ENCODE measurements at regions not wholly inside any gene's neighbourhood (a gene's known extent, or its start where the extent isn't known, plus 50 kb on each side); places are given as distances from the start of the nearest gene placed in this dataset.

- Mint-ChIP-seq H3K4me1 (no peaks in the 10 kb centered on the region), H3K27ac (no peak overlapping the region), H3K4me3 (no peak overlapping the region), H3K27me3 (peaks cover 3% of the 10 kb centered on the region), H3K9me3 (no peaks in the 10 kb centered on the region), H3K36me3 (ENCODE audit: low read depth) (no peaks in the 10 kb centered on the region)
- CTCF ChIA-PET: no interaction called here
- POLR2A ChIA-PET: no interaction called here
- no peak for DNase-seq
- no peak for ATAC-seq (ENCODE audit: low read depth)
- no peak for TF ChIP-seq CTCF (IDR thresholded peaks at IDR 0.05)
- intact Hi-C loops (cut with micrococcal nuclease): no loop called here
Observed at GRCh38 chr11:122193457-122193856, 77.4 kb upstream of the BLID start.

- Mint-ChIP-seq H3K4me3 (no peak overlapping the region), H3K4me1 (no peaks in the 10 kb centered on the region), H3K9me3 (no peaks in the 10 kb centered on the region), H3K27me3 (peaks cover 2% of the 10 kb centered on the region), H3K36me3 (ENCODE audit: low read depth) (no peaks in the 10 kb centered on the region), H3K27ac (no peak overlapping the region)
- POLR2A ChIA-PET: no interaction called here
- intact Hi-C loops (cut with micrococcal nuclease): no loop called here
- ATAC-seq (ENCODE audit: low read depth): no peak
- CTCF ChIA-PET: no interaction called here
- no peak for TF ChIP-seq CTCF (IDR thresholded peaks at IDR 0.05)
- DNase-seq: no peak
Observed at GRCh38 chr11:122192634-122193255, 76.7 kb upstream of the BLID start.

- no peak for TF ChIP-seq CTCF (IDR thresholded peaks at IDR 0.05)
- intact Hi-C loops (cut with micrococcal nuclease): no loop called here
- ChIA-PET CTCF (no interaction called here), POLR2A (no interaction called here)
- H3K9me3 Mint-ChIP-seq: no peaks in the 10 kb centered on the region
- no peaks in the 10 kb centered on the region for H3K4me1 Mint-ChIP-seq
- H3K36me3 Mint-ChIP-seq (ENCODE audit: low read depth): no peaks in the 10 kb centered on the region
- no peak overlapping the region for H3K4me3 Mint-ChIP-seq
- DNase-seq (no peak), ATAC-seq (ENCODE audit: low read depth) (no peak)
- H3K27ac Mint-ChIP-seq: no peak overlapping the region
- H3K27me3 Mint-ChIP-seq: peaks cover 2% of the 10 kb centered on the region
Observed at GRCh38 chr11:122190768-122191167, 74.8 kb upstream of the BLID start.

- DNase-seq: no peak
- ATAC-seq (ENCODE audit: low read depth): no peak
- CTCF ChIA-PET: interaction anchor here (0.6 kb wide), 1 partner anchor 1065 kb away, joined by 3 read pairs; no protein-coding TSS in a partner anchor
- Mint-ChIP-seq H3K27me3 (peaks cover 2% of the 10 kb centered on the region), H3K9me3 (no peaks in the 10 kb centered on the region), H3K36me3 (ENCODE audit: low read depth) (no peaks in the 10 kb centered on the region), H3K4me1 (no peaks in the 10 kb centered on the region), H3K27ac (no peak overlapping the region), H3K4me3 (no peak overlapping the region)
- intact Hi-C loops (cut with micrococcal nuclease): no loop called here
- POLR2A ChIA-PET: no interaction called here
- TF ChIP-seq CTCF (IDR thresholded peaks at IDR 0.05): no peak
Observed at GRCh38 chr11:122189229-122189628, 73.2 kb upstream of the BLID start.

- TF ChIP-seq CTCF (IDR thresholded peaks at IDR 0.05): no peak
- H3K4me1 Mint-ChIP-seq: no peaks in the 10 kb centered on the region
- ChIA-PET POLR2A (no interaction called here), CTCF (no interaction called here)
- no peaks in the 10 kb centered on the region for H3K36me3 Mint-ChIP-seq (ENCODE audit: low read depth)
- no peaks in the 10 kb centered on the region for H3K9me3 Mint-ChIP-seq
- peaks cover 2% of the 10 kb centered on the region for H3K27me3 Mint-ChIP-seq
- no peak overlapping the region for H3K27ac Mint-ChIP-seq
- ATAC-seq (ENCODE audit: low read depth) (no peak), DNase-seq (no peak)
- no peak overlapping the region for H3K4me3 Mint-ChIP-seq
- intact Hi-C loops (cut with micrococcal nuclease): no loop called here
Observed at GRCh38 chr11:122187373-122188165, 71.6 kb upstream of the BLID start.

All from activated B cell treated with CpG ODN at 0.5 μM for 24 hours (primary cell).